DOHH2 (cell line): ENCODE measurements at regions not wholly inside any gene's neighbourhood (a gene's known extent, or its start where the extent isn't known, plus 50 kb on each side); places are given as distances from the start of the nearest gene placed in this dataset.

Source experiments
- EZH2phosphoT487 ChIP-seq: fragments of 200-600 bp; sonication (generic); IDR thresholded peaks from 2 replicates; pipeline ENCODE4 v1.6.1; 2017; ENCODE audit warnings: borderline replicate concordance, mild to moderate bottlenecking, antibody characterized with exemption, low read length, moderate library complexity, mixed read lengths
- TF ChIP-seq, protein P1 (sequence below): fragments of 200-600 bp; sonication (generic); IDR thresholded peaks from one replicate; pipeline ENCODE4 v1.5.1; 2014; ENCODE audit warnings: antibody characterized with exemption, mild to moderate bottlenecking, low read depth, low read length; ENCODE audit not compliant: poor library complexity, severe bottlenecking

DNA sequence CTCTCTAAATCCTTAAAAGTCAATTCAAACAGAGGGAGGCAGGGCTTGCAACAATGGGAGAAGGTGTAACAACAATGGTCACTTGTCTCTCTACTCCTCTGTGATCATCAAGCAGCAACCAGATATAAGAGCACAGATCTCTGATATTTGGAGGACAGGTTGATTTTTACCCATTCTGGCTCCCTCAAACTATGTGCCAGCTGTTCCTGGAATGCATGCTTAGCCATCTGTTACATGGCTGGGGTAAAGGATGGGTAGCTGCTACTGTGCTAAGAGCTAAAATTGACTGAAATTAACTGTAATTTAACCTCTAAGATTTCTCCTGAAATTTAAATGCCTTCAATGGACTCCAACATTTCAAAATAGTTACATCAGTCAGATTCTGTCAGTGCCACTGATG lies 1459.9 kb downstream of the PCDH7 start:
- TF ChIP-seq, protein P1, sequence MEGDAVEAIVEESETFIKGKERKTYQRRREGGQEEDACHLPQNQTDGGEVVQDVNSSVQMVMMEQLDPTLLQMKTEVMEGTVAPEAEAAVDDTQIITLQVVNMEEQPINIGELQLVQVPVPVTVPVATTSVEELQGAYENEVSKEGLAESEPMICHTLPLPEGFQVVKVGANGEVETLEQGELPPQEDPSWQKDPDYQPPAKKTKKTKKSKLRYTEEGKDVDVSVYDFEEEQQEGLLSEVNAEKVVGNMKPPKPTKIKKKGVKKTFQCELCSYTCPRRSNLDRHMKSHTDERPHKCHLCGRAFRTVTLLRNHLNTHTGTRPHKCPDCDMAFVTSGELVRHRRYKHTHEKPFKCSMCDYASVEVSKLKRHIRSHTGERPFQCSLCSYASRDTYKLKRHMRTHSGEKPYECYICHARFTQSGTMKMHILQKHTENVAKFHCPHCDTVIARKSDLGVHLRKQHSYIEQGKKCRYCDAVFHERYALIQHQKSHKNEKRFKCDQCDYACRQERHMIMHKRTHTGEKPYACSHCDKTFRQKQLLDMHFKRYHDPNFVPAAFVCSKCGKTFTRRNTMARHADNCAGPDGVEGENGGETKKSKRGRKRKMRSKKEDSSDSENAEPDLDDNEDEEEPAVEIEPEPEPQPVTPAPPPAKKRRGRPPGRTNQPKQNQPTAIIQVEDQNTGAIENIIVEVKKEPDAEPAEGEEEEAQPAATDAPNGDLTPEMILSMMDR: no peak
- TF ChIP-seq EZH2phosphoT487: no peak
